ENCODE measurements at regions not wholly inside any gene's neighbourhood (a gene's known extent, or its start where the extent isn't known, plus 50 kb on each side); places are given as distances from the start of the nearest gene placed in this dataset.

GRCh38 chr6:56715741-56716140, 73.1 kb upstream of the DST start:
- Histone ChIP-seq H3K36me3 (ENCODE audit: insufficient read depth, low read length) (no peaks in the 10 kb centered on the region), H3K4me3 (ENCODE audit: low read length) (no peak overlapping the region), H3K4me1 (ENCODE audit: insufficient read depth, low read length) (no peaks in the 10 kb centered on the region), H3K27ac (ENCODE audit: low read depth, low read length) (no peak overlapping the region), H3K27me3 (ENCODE audit: insufficient read depth, low read length, poor library complexity, severe bottlenecking) (no peaks in the 10 kb centered on the region), H3K9me3 (ENCODE audit: low read length) (no peaks in the 10 kb centered on the region)
- H3K9me3 Mint-ChIP-seq = peaks cover 0 to 10% (median 3%) of the 10 kb centered on the region in 5 donors
- H3K27ac Mint-ChIP-seq = no peak overlapping the region
- peaks cover 0 to 2% of the 10 kb centered on the region in 2 donors for H3K27me3 Mint-ChIP-seq
- ChIA-PET POLR2A (no interaction called here), CTCF (no interaction called here)
- H3K4me3 Mint-ChIP-seq = no peak overlapping the region
- peaks cover 0 to 3% (median 0%) of the 10 kb centered on the region in 3 donors for H3K36me3 Mint-ChIP-seq
- H3K4me1 Mint-ChIP-seq = no peaks in the 10 kb centered on the region
- no peak for DNase-seq

- H3K4me1 ChIP-seq (ENCODE audit: insufficient read depth, low read length) = no peaks in the 10 kb centered on the region
- ChIA-PET CTCF (no interaction called here), POLR2A (no interaction called here)
- H3K36me3 Mint-ChIP-seq = peaks cover 0 to 3% (median 0%) of the 10 kb centered on the region in 3 donors
- no peak for DNase-seq
- no peaks in the 10 kb centered on the region for H3K36me3 ChIP-seq (ENCODE audit: insufficient read depth, low read length)
- H3K9me3 ChIP-seq (ENCODE audit: low read length) = no peaks in the 10 kb centered on the region
- no peak overlapping the region for H3K4me3 ChIP-seq (ENCODE audit: low read length)
- H3K27me3 ChIP-seq (ENCODE audit: insufficient read depth, low read length, poor library complexity, severe bottlenecking) = no peaks in the 10 kb centered on the region
- no peak overlapping the region for H3K27ac ChIP-seq (ENCODE audit: low read depth, low read length)
- no peaks in the 10 kb centered on the region for H3K4me1 Mint-ChIP-seq
- H3K27me3 Mint-ChIP-seq = peaks cover 0 to 2% of the 10 kb centered on the region in 2 donors
- peaks cover 0 to 10% (median 3%) of the 10 kb centered on the region in 5 donors for H3K9me3 Mint-ChIP-seq
- no peak overlapping the region for H3K4me3 Mint-ChIP-seq
- H3K27ac Mint-ChIP-seq = no peak overlapping the region
Measured at GRCh38 chr6:56714982-56715456, 72.3 kb upstream of the DST start.

GRCh38 chr6:56714273-56714672, 71.6 kb upstream of the DST start:
- Histone ChIP-seq H3K4me1 (ENCODE audit: insufficient read depth, low read length) (no peaks in the 10 kb centered on the region), H3K27ac (ENCODE audit: low read depth, low read length) (no peak overlapping the region), H3K4me3 (ENCODE audit: low read length) (no peak overlapping the region), H3K9me3 (ENCODE audit: low read length) (no peaks in the 10 kb centered on the region), H3K27me3 (ENCODE audit: insufficient read depth, low read length, poor library complexity, severe bottlenecking) (no peaks in the 10 kb centered on the region), H3K36me3 (ENCODE audit: insufficient read depth, low read length) (no peaks in the 10 kb centered on the region)
- H3K36me3 Mint-ChIP-seq = peaks cover 0 to 3% (median 0%) of the 10 kb centered on the region in 3 donors
- H3K27me3 Mint-ChIP-seq = peaks cover 0 to 2% of the 10 kb centered on the region in 2 donors
- no peaks in the 10 kb centered on the region for H3K4me1 Mint-ChIP-seq
- no peak overlapping the region for H3K4me3 Mint-ChIP-seq
- POLR2A ChIA-PET = no interaction called here
- CTCF ChIA-PET = no interaction called here
- H3K27ac Mint-ChIP-seq = no peak overlapping the region
- H3K9me3 Mint-ChIP-seq = peaks cover 0 to 4% (median 1%) of the 10 kb centered on the region in 5 donors
- no peak for DNase-seq

GRCh38 chr6:56713254-56713672, 70.6 kb upstream of the DST start:
- no peaks in the 10 kb centered on the region for H3K4me1 Mint-ChIP-seq
- peaks cover 0 to 2% of the 10 kb centered on the region in 2 donors for H3K27me3 Mint-ChIP-seq
- no peaks in the 10 kb centered on the region for H3K9me3 ChIP-seq (ENCODE audit: low read length)
- no peak overlapping the region for H3K27ac ChIP-seq (ENCODE audit: low read depth, low read length)
- ChIA-PET CTCF (no interaction called here), POLR2A (no interaction called here)
- no peaks in the 10 kb centered on the region for H3K4me1 ChIP-seq (ENCODE audit: insufficient read depth, low read length)
- H3K27me3 ChIP-seq (ENCODE audit: insufficient read depth, low read length, poor library complexity, severe bottlenecking) = no peaks in the 10 kb centered on the region
- H3K36me3 Mint-ChIP-seq = no peaks in the 10 kb centered on the region
- no peaks in the 10 kb centered on the region for H3K9me3 Mint-ChIP-seq
- H3K27ac Mint-ChIP-seq = no peak overlapping the region
- H3K4me3 ChIP-seq (ENCODE audit: low read length) = no peak overlapping the region
- no peak overlapping the region for H3K4me3 Mint-ChIP-seq
- no peaks in the 10 kb centered on the region for H3K36me3 ChIP-seq (ENCODE audit: insufficient read depth, low read length)
- DNase-seq = no peak

- H3K27ac ChIP-seq (ENCODE audit: low read depth, low read length) = no peak overlapping the region
- Mint-ChIP-seq H3K9me3 (no peaks in the 10 kb centered on the region), H3K4me1 (no peaks in the 10 kb centered on the region), H3K4me3 (no peak overlapping the region), H3K27ac (no peak overlapping the region), H3K36me3 (no peaks in the 10 kb centered on the region), H3K27me3 (peaks cover 0 to 2% of the 10 kb centered on the region in 2 donors)
- no peaks in the 10 kb centered on the region for H3K4me1 ChIP-seq (ENCODE audit: insufficient read depth, low read length)
- CTCF ChIA-PET = no interaction called here
- H3K36me3 ChIP-seq (ENCODE audit: insufficient read depth, low read length) = no peaks in the 10 kb centered on the region
- DNase-seq = no peak
- no peaks in the 10 kb centered on the region for H3K9me3 ChIP-seq (ENCODE audit: low read length)
- no peak overlapping the region for H3K4me3 ChIP-seq (ENCODE audit: low read length)
- no peaks in the 10 kb centered on the region for H3K27me3 ChIP-seq (ENCODE audit: insufficient read depth, low read length, poor library complexity, severe bottlenecking)
- POLR2A ChIA-PET = no interaction called here
Measured at GRCh38 chr6:56710967-56711366, 68.3 kb upstream of the DST start.

GRCh38 chr6:56709650-56710049, 67.0 kb upstream of the DST start:
- no peak for DNase-seq
- Mint-ChIP-seq H3K4me3 (no peak overlapping the region), H3K27me3 (peaks cover 0 to 2% of the 10 kb centered on the region in 2 donors), H3K4me1 (no peaks in the 10 kb centered on the region), H3K9me3 (no peaks in the 10 kb centered on the region), H3K27ac (no peak overlapping the region), H3K36me3 (no peaks in the 10 kb centered on the region)
- Histone ChIP-seq H3K9me3 (ENCODE audit: low read length) (no peaks in the 10 kb centered on the region), H3K27ac (ENCODE audit: low read depth, low read length) (no peak overlapping the region), H3K4me3 (ENCODE audit: low read length) (no peak overlapping the region), H3K4me1 (ENCODE audit: insufficient read depth, low read length) (no peaks in the 10 kb centered on the region), H3K36me3 (ENCODE audit: insufficient read depth, low read length) (no peaks in the 10 kb centered on the region), H3K27me3 (ENCODE audit: insufficient read depth, low read length, poor library complexity, severe bottlenecking) (no peaks in the 10 kb centered on the region)
- CTCF ChIA-PET = no interaction called here
- POLR2A ChIA-PET = no interaction called here

GRCh38 chr6:56708810-56709597, 66.3 kb upstream of the DST start:
- no peaks in the 10 kb centered on the region for H3K4me1 ChIP-seq (ENCODE audit: insufficient read depth, low read length)
- Mint-ChIP-seq H3K27me3 (peaks cover 0 to 2% of the 10 kb centered on the region in 2 donors), H3K27ac (no peak overlapping the region), H3K9me3 (no peaks in the 10 kb centered on the region), H3K4me3 (no peak overlapping the region), H3K4me1 (no peaks in the 10 kb centered on the region), H3K36me3 (no peaks in the 10 kb centered on the region)
- ChIA-PET CTCF (no interaction called here), POLR2A (no interaction called here)
- H3K4me3 ChIP-seq (ENCODE audit: low read length) = no peak overlapping the region
- no peaks in the 10 kb centered on the region for H3K27me3 ChIP-seq (ENCODE audit: insufficient read depth, low read length, poor library complexity, severe bottlenecking)
- DNase-seq = no peak
- no peak overlapping the region for H3K27ac ChIP-seq (ENCODE audit: low read depth, low read length)
- no peaks in the 10 kb centered on the region for H3K9me3 ChIP-seq (ENCODE audit: low read length)
- no peaks in the 10 kb centered on the region for H3K36me3 ChIP-seq (ENCODE audit: insufficient read depth, low read length)

- no peaks in the 10 kb centered on the region for H3K9me3 ChIP-seq (ENCODE audit: low read length)
- H3K27me3 ChIP-seq (ENCODE audit: insufficient read depth, low read length, poor library complexity, severe bottlenecking) = no peaks in the 10 kb centered on the region
- no peak for DNase-seq
- no peaks in the 10 kb centered on the region for H3K4me1 ChIP-seq (ENCODE audit: insufficient read depth, low read length)
- H3K4me3 ChIP-seq (ENCODE audit: low read length) = no peak overlapping the region
- POLR2A ChIA-PET = no interaction called here
- H3K36me3 ChIP-seq (ENCODE audit: insufficient read depth, low read length) = no peaks in the 10 kb centered on the region
- Mint-ChIP-seq H3K4me3 (no peak overlapping the region), H3K27ac (no peak overlapping the region), H3K27me3 (no peaks in the 10 kb centered on the region), H3K4me1 (no peaks in the 10 kb centered on the region), H3K36me3 (no peaks in the 10 kb centered on the region), H3K9me3 (no peaks in the 10 kb centered on the region)
- H3K27ac ChIP-seq (ENCODE audit: low read depth, low read length) = no peak overlapping the region
- CTCF ChIA-PET = no interaction called here
Measured at GRCh38 chr6:56706981-56707726, 64.5 kb upstream of the DST start.

Data from CD8-positive, alpha-beta memory T cell (primary cell).